ENCODE measurements at regions not wholly inside any gene's neighbourhood (a gene's known extent, or its start where the extent isn't known, plus 50 kb on each side); places are given as distances from the start of the nearest gene placed in this dataset.

GRCh38 chr3:147513785-147514184, 104.6 kb downstream of the ZIC1 start:
- no peak for TF ChIP-seq EP300 (IDR thresholded peaks at IDR 0.05)
- no peak for TF ChIP-seq CTCF (IDR thresholded peaks at IDR 0.05)

All from gastroesophageal sphincter (tissue), 3 donors.